ENCODE measurements at regions not wholly inside any gene's neighbourhood (a gene's known extent, or its start where the extent isn't known, plus 50 kb on each side); places are given as distances from the start of the nearest gene placed in this dataset.

GRCh38 chr7:85725026-85725425, 538.2 kb upstream of the SEMA3D start:
- no peak for TF ChIP-seq CTCF (conservative IDR thresholded peaks at IDR 0.05; ENCODE audit: low read length)
- TF ChIP-seq EZH2phosphoT487 (IDR thresholded peaks at IDR 0.05; ENCODE audit: borderline replicate concordance), result no peak

All from Loucy (cell line).